DMS153 treated with DMSO at 0.1 percent for 48 hours (cell line): ENCODE measurements at regions not wholly inside any gene's neighbourhood (a gene's known extent, or its start where the extent isn't known, plus 50 kb on each side); places are given as distances from the start of the nearest gene placed in this dataset.

Experiments
- DNase-seq: peaks from one replicate; lab custom pipeline; 2025; ENCODE audit not compliant: unreplicated experiment; lab: John Stamatoyannopoulos, UW

DNA sequence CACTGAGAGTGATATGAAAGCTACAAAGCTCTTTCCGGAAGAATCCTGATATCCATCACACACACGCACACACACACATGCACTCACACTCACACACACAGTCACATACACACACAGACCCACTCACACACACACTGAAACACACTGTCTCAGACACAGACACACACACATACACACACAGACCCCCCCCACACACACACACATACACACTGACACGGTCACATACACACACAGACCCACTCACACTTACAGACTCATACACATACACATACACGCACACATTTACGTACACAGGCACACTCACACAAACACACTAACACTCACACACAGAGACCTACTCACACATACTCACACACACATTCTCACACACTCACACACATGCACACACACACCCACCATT, 58.6 kb downstream of the LIG4 start:
- no peak for DNase-seq

DNA sequence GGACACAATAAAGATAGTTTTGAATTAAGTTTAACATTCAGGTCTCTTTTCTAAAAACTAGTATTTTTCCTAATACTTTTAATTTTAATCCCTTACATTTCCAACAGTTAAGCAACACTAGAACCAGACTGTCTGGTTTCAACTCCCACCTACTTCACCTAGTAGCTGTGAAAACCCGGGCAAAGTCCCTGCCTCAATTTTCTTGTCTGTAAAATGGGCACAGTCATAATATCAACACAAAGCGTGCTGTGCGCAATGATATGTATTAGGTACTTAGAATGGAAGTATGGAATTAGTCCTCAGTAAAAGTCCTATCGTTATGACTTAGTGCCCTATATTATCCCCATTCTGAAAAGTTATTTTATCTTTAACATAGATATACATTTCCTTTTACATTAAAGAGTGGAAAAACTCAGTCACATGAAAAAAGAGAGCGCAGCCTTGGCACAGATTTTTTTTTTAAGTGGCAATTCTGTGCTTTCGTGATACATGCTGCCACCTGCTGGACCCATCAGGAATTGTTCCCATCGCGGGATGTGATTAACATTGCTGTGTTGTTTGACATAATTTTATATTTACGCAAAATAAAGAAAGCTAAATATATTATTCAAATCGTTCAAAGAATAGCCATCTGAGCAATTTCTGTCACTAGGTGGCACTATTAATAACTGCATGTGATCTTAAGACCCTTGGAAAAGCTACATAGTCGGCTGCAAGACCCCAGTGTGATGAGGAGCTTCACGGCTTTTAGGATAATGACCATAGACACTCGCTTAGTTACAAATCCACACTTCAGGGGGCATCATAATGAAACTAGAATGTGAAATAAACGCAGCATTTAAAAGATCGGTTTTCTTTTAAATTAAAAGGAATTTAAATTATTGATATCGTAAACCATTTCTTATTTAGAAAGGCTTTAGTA, 59.9 kb downstream of the LIG4 start:
- no peak for DNase-seq

DNA sequence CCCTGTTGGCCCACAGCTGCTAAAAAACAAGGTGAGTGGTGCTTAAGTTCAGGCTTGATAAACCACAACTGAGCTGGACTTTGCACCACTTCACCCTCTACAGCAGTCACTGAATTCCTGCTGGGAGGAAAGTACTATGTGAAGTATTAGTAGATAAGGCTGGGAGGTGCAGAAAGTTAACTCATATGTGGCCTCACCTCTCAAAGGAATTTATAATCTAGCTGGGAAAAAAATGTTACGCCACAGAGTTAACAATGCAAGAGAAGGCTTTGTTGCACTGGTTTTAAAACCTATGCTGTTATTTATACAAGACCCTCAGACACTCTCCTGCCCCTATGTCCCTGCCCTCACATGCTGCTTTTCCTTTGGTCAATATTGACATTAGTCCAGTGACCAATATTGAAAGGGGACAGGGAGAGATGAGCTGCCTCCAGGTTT, 60.9 kb downstream of the LIG4 start:
- DNase-seq = no peak

DNA sequence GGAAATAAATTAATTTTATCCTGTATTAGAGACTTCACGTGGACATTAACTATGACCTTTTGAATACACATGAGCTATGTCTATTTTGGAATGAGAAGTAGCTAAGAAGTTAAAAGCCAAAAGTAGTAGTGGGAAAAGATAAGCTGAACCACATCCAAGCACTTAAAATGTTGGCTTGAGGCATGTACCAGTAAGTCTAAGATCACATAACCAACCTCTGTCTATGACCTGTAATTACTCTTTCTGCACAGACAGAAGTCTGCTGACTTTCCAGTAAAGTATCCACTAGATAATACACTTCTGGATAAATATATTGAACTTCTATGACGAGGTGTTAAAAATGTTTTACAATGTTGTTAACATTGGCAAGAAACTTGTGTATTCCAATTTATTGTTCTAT, 68.7 kb downstream of the LIG4 start:
- no peak for DNase-seq

- DNase-seq = no peak
Measured at GRCh38 chr13:108142702-108143436, 72.5 kb downstream of the LIG4 start.

DNA sequence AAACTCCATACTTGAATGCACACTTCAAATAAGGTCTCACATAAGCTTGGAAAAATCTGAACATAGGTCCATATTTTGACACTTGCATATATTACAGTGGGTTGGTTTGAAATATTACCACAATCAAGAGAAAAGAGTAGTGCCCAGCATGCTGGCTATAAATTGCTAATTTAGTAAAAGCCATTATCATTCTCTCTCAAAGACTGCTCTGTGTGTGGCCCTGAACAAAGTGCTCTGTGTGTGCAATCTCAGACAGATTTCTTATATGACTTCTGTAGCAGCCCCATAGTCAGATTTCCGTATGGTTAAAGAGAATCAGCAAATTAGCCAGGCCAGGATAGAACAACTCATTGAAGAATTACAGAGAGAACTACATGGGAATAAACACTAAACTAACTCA, 78.2 kb downstream of the LIG4 start:
- DNase-seq = no peak

GRCh38 chr13:108127406-108127805, 87.9 kb downstream of the LIG4 start:
- no peak for DNase-seq

DNA sequence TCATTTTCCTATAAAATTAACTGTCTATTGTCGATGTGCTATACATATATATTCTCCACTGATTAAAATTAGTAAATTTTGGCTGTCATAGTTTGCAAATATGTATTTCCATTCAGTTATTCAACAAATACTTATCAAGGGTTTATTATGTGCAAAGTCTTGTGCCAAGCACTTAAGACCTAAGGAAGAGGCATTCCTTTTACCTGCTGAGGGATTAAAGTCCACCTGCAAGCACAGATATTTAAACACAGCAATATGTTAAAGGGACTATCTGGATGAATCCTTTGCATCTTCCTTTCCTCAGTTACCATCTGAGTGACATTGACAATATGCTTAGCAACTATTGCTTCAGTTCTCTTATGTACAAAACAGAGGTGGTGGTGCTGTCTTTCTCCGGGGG, 89.3 kb downstream of the LIG4 start:
- no peak for DNase-seq

DNA sequence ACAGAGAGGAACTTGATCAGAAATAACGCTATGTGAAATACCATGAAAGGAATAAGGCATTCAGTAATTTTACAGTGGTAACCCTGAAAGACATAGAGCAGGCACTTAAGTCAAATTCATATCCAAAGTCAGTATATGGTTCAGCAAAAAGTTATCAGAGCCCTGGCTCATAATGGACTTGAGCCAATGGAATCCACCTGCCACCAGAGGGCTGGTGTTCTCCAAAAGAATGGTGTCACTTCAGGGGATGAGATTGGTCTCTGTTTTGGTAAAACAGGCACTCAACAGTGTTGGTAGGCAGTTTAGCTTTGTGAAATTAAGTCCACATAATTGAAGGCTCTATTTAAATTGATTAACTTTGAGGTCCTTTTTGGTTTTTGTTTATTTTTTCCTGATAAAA, 93.9 kb downstream of the LIG4 start:
- no peak for DNase-seq

DNA sequence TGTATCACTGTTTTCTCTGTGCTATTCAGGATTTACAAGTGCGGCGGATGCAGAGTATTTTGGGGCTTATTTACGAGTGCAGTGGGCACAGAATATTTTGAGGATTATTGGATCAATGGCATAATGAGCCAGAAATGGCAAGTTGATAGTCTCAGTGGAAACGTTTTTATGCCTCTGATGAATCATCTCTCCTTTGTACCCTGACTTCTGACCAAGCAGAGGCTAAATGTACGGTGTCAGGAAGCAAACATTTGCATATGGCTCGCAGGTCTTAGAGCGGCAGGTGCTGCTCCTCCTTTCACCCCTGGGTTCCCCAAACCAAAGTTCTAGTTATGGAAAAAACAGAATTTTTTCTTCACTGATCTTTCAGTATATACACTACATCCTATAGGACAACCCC, 94.5 kb downstream of the LIG4 start:
- DNase-seq = peak; percentile 58

DNA sequence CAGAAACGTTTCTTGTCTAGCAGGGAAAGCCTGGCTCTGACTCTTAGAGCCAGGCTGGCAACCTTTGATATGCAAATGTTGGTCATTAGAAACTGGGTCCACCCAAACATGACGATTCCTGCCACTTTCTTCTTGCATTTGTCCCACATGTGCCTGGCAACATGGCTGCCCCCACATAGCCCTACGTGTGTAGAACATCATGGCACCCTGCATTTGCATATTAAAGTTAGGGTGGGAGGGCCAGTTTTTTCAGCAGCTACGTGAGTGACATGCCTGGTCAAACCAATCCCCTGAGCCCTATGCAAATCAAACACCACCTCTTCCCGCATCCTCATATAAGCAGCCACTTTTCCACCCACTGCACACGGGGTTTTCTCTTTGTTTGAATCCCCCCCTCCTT, 95.0 kb downstream of the LIG4 start:
- peak; percentile 54 for DNase-seq

DNA sequence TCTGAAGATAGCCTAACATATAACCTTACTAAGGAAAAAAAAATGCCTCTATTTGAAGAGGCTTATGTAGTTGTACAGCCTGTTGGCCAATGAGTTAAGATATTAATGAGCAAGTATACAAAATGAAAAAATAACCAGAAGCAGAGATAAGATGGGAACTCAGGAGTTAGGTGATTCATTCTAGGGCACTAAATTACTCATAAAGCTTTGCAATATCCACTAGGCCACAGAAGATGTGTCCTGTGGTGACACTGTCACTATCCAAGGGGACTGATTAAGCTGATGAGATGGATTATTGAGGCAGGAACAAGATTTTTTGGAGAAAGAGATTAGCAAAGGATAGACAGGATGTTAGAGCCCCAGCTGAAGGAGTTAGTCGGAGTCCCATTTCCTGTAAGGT, 99.6 kb downstream of the LIG4 start:
- DNase-seq = no peak

DNA sequence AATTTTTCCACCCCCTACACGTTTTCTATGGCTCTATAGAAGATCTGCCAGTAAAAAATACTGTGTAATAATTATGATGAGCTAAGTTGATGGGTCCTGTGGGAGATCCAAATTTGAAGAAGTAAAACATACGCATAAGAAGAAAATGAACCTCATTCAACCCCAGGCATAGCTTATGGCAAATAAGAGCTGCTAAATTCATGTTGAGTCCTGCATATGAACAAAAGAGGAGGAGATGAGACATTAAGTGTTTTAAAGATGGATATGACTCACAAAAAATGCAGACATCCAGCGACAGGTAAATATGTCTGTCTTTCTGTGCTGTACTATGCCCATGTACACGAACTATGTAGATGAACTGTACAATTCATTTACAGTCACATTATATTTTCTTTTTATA, 101.9 kb downstream of the LIG4 start:
- DNase-seq = no peak

DNA sequence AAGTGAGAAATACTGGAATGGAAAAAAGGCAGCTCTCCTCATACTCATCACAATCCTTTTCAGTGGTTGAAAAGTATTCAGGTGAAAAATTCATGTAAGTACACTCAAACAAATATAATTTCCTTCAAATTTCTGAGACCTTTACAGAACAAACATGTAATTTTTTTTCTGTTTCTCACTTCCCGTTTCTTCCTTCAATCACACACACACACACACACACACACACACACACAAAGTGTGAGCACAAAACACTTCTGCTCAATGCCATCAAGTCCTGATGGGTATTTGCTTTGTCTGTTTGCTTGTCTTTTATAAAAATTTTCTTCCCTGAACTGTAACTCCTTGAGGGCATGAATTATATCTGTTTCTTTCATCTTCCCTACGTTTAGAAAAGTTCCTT, 110.6 kb downstream of the LIG4 start:
- DNase-seq = no peak

- DNase-seq = no peak
Measured at GRCh38 chr13:108102771-108103170, 112.6 kb downstream of the LIG4 start.

- DNase-seq = no peak
Measured at GRCh38 chr13:108096301-108096915, 118.9 kb downstream of the LIG4 start.

DNA sequence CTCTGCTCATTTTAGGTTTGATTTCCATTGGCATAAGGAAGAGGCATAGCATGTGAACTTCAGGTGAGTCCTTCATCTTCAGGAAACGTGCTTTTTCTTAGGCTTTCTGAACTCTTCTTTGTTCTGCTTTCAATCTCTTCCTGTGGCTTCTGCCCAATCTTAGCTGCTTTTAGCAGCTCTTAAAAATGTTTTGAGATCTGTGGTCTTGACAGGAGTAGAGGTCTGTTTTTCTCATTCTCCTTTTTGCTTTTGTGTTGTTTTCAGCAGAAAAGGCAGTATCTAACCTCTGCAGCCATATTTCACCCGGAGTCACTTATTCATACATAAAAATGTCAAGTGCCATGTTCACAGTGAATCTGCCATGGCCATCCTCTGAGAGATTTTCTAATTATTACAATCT, 120.3 kb downstream of the LIG4 start:
- no peak for DNase-seq

DNA sequence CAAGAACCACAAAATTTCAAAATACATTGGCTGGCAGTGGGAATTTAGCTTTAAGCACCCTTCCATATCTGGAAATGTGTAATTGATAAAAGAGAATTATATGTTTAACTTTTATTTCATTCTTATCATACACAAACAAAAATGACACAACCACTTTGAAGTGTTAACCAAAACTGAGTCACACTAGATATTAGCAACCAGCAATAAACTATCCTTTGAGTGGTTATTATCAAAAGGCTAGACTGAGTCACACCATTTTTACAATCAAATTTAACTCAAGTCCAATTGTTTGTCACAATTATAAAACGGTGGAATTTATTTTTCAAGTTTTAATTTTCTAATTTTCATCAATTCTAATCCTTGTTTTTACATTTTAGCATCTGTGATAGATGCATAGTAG, 121.7 kb downstream of the LIG4 start:
- DNase-seq = no peak

- no peak for DNase-seq
Measured at GRCh38 chr13:108087810-108088209, 127.5 kb downstream of the LIG4 start.

- no peak for DNase-seq
Measured at GRCh38 chr13:108086678-108087077, 128.7 kb downstream of the LIG4 start.

- DNase-seq = no peak
Measured at GRCh38 chr13:108084840-108085239, 130.5 kb downstream of the LIG4 start.

DNA sequence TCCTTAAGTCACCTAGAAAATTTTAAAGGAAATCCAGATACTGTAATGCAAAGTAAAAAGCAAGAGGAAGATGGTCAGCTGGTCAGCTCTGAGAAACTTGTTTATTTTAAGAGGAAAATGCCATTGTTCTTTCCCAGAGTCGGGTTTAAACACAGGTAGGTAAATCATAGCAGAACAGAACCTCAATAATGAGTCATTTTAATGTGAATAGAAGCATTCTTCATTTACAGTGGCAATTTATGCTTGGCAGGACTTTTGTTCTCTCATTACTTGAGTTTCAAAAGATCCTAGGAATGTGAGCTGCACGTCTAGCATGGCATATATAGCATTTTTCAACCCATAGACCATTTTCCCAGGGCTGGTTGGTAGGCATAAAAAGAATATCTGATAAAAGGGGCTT, 132.3 kb downstream of the LIG4 start:
- DNase-seq = no peak
